ENCODE measurements at regions not wholly inside any gene's neighbourhood (a gene's known extent, or its start where the extent isn't known, plus 50 kb on each side); places are given as distances from the start of the nearest gene placed in this dataset.
A peak's percentile ranks its signal among the peaks of the same experiment; 100 is the strongest.

- H3K36me3 Mint-ChIP-seq, result no peaks in the 10 kb centered on the region
- H3K27ac Mint-ChIP-seq, result peak overlapping the region in 1 of 8 donors; percentile 93
- H3K4me1 ChIP-seq (ENCODE audit: insufficient read depth, low read length), result no peaks in the 10 kb centered on the region
- H3K9me3 ChIP-seq (ENCODE audit: low read length), result no peaks in the 10 kb centered on the region
- H3K9me3 Mint-ChIP-seq, result no peaks in the 10 kb centered on the region
- no peaks in the 10 kb centered on the region for H3K36me3 ChIP-seq (ENCODE audit: insufficient read depth, low read length)
- H3K27ac ChIP-seq (ENCODE audit: low read depth, low read length), result no peak overlapping the region
- ChIA-PET POLR2A (interaction anchor here (0.6 kb wide), 1 partner anchor 64 kb away, joined by 7 read pairs; no protein-coding TSS in a partner anchor), CTCF (interaction anchor here (1.7 to 6.2 kb wide), 3 partner anchors 11 to 360 kb away, joined by 4 to 93 read pairs (median 16); no protein-coding TSS in a partner anchor)
- DNase-seq, result no peak
- no peaks in the 10 kb centered on the region for H3K27me3 ChIP-seq (ENCODE audit: insufficient read depth, low read length, poor library complexity, severe bottlenecking)
- H3K27me3 Mint-ChIP-seq, result peaks cover 3 to 4% of the 10 kb centered on the region in 2 donors
- no peaks in the 10 kb centered on the region for H3K4me1 Mint-ChIP-seq
- no peak overlapping the region for H3K4me3 Mint-ChIP-seq
- H3K4me3 ChIP-seq (ENCODE audit: low read length), result no peak overlapping the region
Observed at GRCh38 chr17:27240086-27240801, 53.7 kb upstream of the WSB1 start.

DNA sequence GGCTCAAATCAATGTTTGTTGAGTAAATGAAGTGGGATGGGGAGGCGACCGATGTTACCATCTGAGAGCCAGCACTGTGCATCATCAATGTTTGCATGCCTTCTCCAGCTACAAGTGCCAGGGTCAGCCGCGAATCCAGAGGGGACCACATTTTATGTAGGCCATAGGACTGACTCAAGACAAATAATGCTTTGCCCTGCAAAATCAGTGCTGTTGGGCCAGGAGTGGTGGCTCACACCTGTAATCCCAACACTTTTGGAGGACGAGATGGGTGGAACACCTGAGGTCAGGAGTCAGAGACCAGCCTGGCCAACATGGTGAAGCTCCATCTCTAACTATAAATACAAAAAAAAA lies 53.1 kb upstream of the WSB1 start:
- ChIA-PET CTCF (interaction anchor here (0.8 to 3.6 kb wide), 2 partner anchors 92 to 360 kb away, joined by 4 to 16 read pairs; no protein-coding TSS in a partner anchor), POLR2A (interaction anchor here (0.6 kb wide), 1 partner anchor 63 kb away, joined by 7 read pairs; no protein-coding TSS in a partner anchor)
- Mint-ChIP-seq H3K27ac (peak overlapping the region in 1 of 8 donors; percentile 93), H3K4me1 (no peaks in the 10 kb centered on the region), H3K36me3 (no peaks in the 10 kb centered on the region), H3K4me3 (no peak overlapping the region), H3K27me3 (peaks cover 3 to 4% of the 10 kb centered on the region in 2 donors), H3K9me3 (no peaks in the 10 kb centered on the region)
- H3K4me1 ChIP-seq (ENCODE audit: insufficient read depth, low read length), result no peaks in the 10 kb centered on the region
- no peaks in the 10 kb centered on the region for H3K27me3 ChIP-seq (ENCODE audit: insufficient read depth, low read length, poor library complexity, severe bottlenecking)
- no peak for DNase-seq
- H3K9me3 ChIP-seq (ENCODE audit: low read length), result no peaks in the 10 kb centered on the region
- no peaks in the 10 kb centered on the region for H3K36me3 ChIP-seq (ENCODE audit: insufficient read depth, low read length)
- no peak overlapping the region for H3K27ac ChIP-seq (ENCODE audit: low read depth, low read length)
- H3K4me3 ChIP-seq (ENCODE audit: low read length), result no peak overlapping the region

GRCh38 chr17:27241346-27241946 lies 52.5 kb upstream of the WSB1 start:
- POLR2A ChIA-PET, result no interaction called here
- CTCF ChIA-PET, result interaction anchor here (0.6 to 3.6 kb wide), 4 partner anchors 37 to 359 kb away, joined by 3 to 16 read pairs (median 6); no protein-coding TSS in a partner anchor
- Histone ChIP-seq H3K27ac (ENCODE audit: low read depth, low read length) (no peak overlapping the region), H3K4me1 (ENCODE audit: insufficient read depth, low read length) (no peaks in the 10 kb centered on the region), H3K27me3 (ENCODE audit: insufficient read depth, low read length, poor library complexity, severe bottlenecking) (no peaks in the 10 kb centered on the region), H3K36me3 (ENCODE audit: insufficient read depth, low read length) (no peaks in the 10 kb centered on the region), H3K9me3 (ENCODE audit: low read length) (no peaks in the 10 kb centered on the region), H3K4me3 (ENCODE audit: low read length) (no peak overlapping the region)
- no peaks in the 10 kb centered on the region for H3K36me3 Mint-ChIP-seq
- H3K27ac Mint-ChIP-seq, result peak overlapping the region in 1 of 8 donors; percentile 56
- DNase-seq, result no peak
- H3K27me3 Mint-ChIP-seq, result peaks cover 3 to 4% of the 10 kb centered on the region in 2 donors
- no peak overlapping the region for H3K4me3 Mint-ChIP-seq
- no peaks in the 10 kb centered on the region for H3K9me3 Mint-ChIP-seq
- H3K4me1 Mint-ChIP-seq, result no peaks in the 10 kb centered on the region

DNA sequence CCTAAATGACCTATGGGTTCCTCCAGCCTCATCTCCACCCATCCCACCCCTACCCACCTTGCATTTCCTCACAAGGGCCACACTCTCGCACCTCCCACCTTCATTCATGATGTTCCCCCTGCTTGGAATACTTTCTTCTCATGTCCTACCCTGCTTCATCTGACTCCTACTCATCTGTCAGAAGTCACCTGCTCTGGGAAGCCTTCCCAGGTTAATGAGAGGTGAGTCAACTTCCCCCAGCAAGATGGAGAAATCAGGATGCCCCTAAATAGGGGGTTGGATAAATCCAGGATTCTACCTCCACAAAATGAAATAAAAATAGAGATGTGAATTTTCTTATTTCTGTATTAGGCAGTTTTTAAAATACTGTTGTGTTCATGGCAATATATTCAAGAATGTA lies 51.0 kb upstream of the WSB1 start:
- H3K9me3 ChIP-seq (ENCODE audit: low read length), result no peaks in the 10 kb centered on the region
- H3K4me1 ChIP-seq (ENCODE audit: insufficient read depth, low read length), result no peaks in the 10 kb centered on the region
- H3K4me3 ChIP-seq (ENCODE audit: low read length), result no peak overlapping the region
- no peaks in the 10 kb centered on the region for H3K27me3 ChIP-seq (ENCODE audit: insufficient read depth, low read length, poor library complexity, severe bottlenecking)
- no peak overlapping the region for H3K27ac ChIP-seq (ENCODE audit: low read depth, low read length)
- Mint-ChIP-seq H3K4me1 (no peaks in the 10 kb centered on the region), H3K36me3 (no peaks in the 10 kb centered on the region), H3K9me3 (no peaks in the 10 kb centered on the region), H3K27me3 (peaks cover 3 to 4% of the 10 kb centered on the region in 2 donors), H3K4me3 (no peak overlapping the region), H3K27ac (no peak overlapping the region)
- no peak for DNase-seq
- POLR2A ChIA-PET, result no interaction called here
- CTCF ChIA-PET, result interaction anchor here (1.0 to 3.6 kb wide), 3 partner anchors 90 to 360 kb away, joined by 3 to 16 read pairs (median 7); no protein-coding TSS in a partner anchor
- H3K36me3 ChIP-seq (ENCODE audit: insufficient read depth, low read length), result no peaks in the 10 kb centered on the region

DNA sequence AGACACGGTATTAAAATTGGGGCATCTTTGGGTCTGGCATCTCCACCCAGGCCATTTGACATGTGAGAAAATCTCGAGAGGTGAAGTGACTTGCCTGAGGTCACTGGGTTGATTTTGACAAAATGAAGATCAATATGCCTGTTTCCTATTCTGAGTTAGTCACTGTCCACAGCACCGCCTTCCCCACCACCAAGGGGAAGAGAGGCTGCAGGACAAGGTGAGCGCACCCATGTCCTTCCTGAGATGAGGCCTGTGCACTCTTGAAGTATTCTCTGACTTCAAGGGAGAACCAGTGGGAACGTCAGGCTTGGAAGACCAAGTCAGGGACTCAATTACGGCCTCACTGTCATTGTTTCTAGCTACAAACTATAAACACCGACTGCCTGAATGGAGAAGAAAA lies 49.9 kb upstream of the WSB1 start:
- no peaks in the 10 kb centered on the region for H3K4me1 Mint-ChIP-seq
- Histone ChIP-seq H3K27me3 (ENCODE audit: insufficient read depth, low read length, poor library complexity, severe bottlenecking) (no peaks in the 10 kb centered on the region), H3K9me3 (ENCODE audit: low read length) (no peaks in the 10 kb centered on the region), H3K36me3 (ENCODE audit: insufficient read depth, low read length) (no peaks in the 10 kb centered on the region), H3K4me1 (ENCODE audit: insufficient read depth, low read length) (no peaks in the 10 kb centered on the region), H3K27ac (ENCODE audit: low read depth, low read length) (no peak overlapping the region), H3K4me3 (ENCODE audit: low read length) (no peak overlapping the region)
- no peak for DNase-seq
- CTCF ChIA-PET, result interaction anchor here (1.1 kb wide), 1 partner anchor 89 kb away, joined by 3 read pairs; no protein-coding TSS in a partner anchor
- peak overlapping the region in 1 of 8 donors; percentile 24 for H3K27ac Mint-ChIP-seq
- H3K4me3 Mint-ChIP-seq, result no peak overlapping the region
- no peaks in the 10 kb centered on the region for H3K9me3 Mint-ChIP-seq
- peaks cover 3 to 12% of the 10 kb centered on the region in 2 donors for H3K27me3 Mint-ChIP-seq
- POLR2A ChIA-PET, result no interaction called here
- no peaks in the 10 kb centered on the region for H3K36me3 Mint-ChIP-seq
